Stomach (tissue), 8 donors: ENCODE measurements at regions not wholly inside any gene's neighbourhood (a gene's known extent, or its start where the extent isn't known, plus 50 kb on each side); places are given as distances from the start of the nearest gene placed in this dataset.

Experiments
- DNase-seq, 2 donors: peaks; one replicate each; pipeline versions ENCODE4 v3.0.0 to v3.0.0-alpha.2; 2013 to 2019
- H3K27ac ChIP-seq, 5 donors: fragments of 200-600 bp in 4 of 5; sonication (generic) in 4 of 5; one replicate each; pipeline ENCODE4 v1.5.1; 2013 to 2019; ENCODE audit warnings: mild to moderate bottlenecking in 1 of 5, moderate library complexity in 1 of 5
- H3K27me3 ChIP-seq, 3 donors: fragments of 200-600 bp; sonication (generic); one replicate each; pipeline ENCODE4 v1.5.1; 2017 to 2019; ENCODE audit warnings: mixed run types in 1 of 3
- H3K36me3 ChIP-seq, 4 donors: fragments of 200-600 bp; sonication (generic); 1 replicate in 3 of 4; 2 replicates in 1 of 4; pipeline ENCODE4 v1.5.1; 2016 to 2019
- H3K4me1 ChIP-seq, 4 donors: fragments of 200-600 bp; sonication (generic); one replicate each; pipeline ENCODE4 v1.5.1; 2016 to 2019
- H3K4me3 ChIP-seq, 4 donors: fragments of 200-600 bp; sonication (generic) in 3 of 4; one replicate each; pipeline ENCODE4 v1.5.1; 2016 to 2019; ENCODE audit warnings: mild to moderate bottlenecking in 1 of 4
- H3K9me3 ChIP-seq, 4 donors: fragments of 200-600 bp; sonication (generic); one replicate each; pipeline ENCODE4 v1.5.1; 2016 to 2019
- CTCF ChIP-seq, 7 experiments: fragments of 450-650 bp in 4 of 7; fragments of 200-600 bp in 3 of 7; sonication (generic) in 3 of 7; IDR thresholded peaks; one replicate each; pipeline ENCODE4 v1.5.1; 2016 to 2019; ENCODE audit warnings: antibody characterized with exemption in 7 of 7, control low read depth in 2 of 7, mild to moderate bottlenecking in 1 of 7
- EP300 ChIP-seq: sonication (generic); formaldehyde crosslinking; IDR thresholded peaks from one replicate; pipeline ENCODE4 v1.6.1; 2017; ENCODE audit warnings: antibody characterized with exemption
- POLR2A ChIP-seq, 4 donors: fragments of 450-650 bp; IDR thresholded peaks; one replicate each; pipeline ENCODE4 v1.6.1; 2016; ENCODE audit warnings: antibody characterized with exemption in 4 of 4, control low read depth in 2 of 4, mild to moderate bottlenecking in 1 of 4, moderate library complexity in 1 of 4
- POLR2AphosphoS5 ChIP-seq, 3 donors: sonication (generic); formaldehyde crosslinking; IDR thresholded peaks; one replicate each; pipeline ENCODE4 v1.6.1; 2016; ENCODE audit warnings: antibody characterized with exemption in 3 of 3
- WGBS, 5 donors: extraction: QIAGEN DNeasy Blood & Tissue Kit in 3 of 5; methylation state at CpG; one replicate each; pipeline versions ENCODE4 v1.1.5 to v1.1.7; 2013 to 2018; 5-methylcytosine and 5-hydroxymethylcytosine counted together
- intact Hi-C: fragments of 100-400 bp; cut with DNase I; formaldehyde crosslinking; loops from one replicate; pipeline ENCODE4 v1.15.1; 2023; ENCODE audit warnings: low total_unique reads
- donor health status: healthy with polysubstance abuse.
- donor health status: Bipolar disorder and iron deficiency.
- donor health status: healthy.

- Histone ChIP-seq H3K36me3 (no peaks in the 10 kb centered on the region), H3K4me1 (peaks cover 0 to 18% (median 10%) of the 10 kb centered on the region in 4 donors), H3K27me3 (no peaks in the 10 kb centered on the region), H3K27ac (no peak overlapping the region), H3K4me3 (no peak overlapping the region), H3K9me3 (no peaks in the 10 kb centered on the region)
- intact Hi-C loops: loop anchor here (10.0 kb wide), 1 partner anchor 206 kb away; no protein-coding TSS in a partner anchor
- TF ChIP-seq POLR2AphosphoS5 (IDR thresholded peaks at IDR 0.05): no peak
- 45 to 84% (median 64%) methylated on average over 2 of the region's 2 CpGs for WGBS, 5 donors
- no peak for DNase-seq
Measured at GRCh38 chr3:18770800-18771199, 345.7 kb upstream of the SATB1 start.

GRCh38 chr3:18767756-18768303 is 342.7 kb upstream of the SATB1 start:
- WGBS, 5 donors: 56 to 72% (median 62%) methylated on average over 6 of the region's 6 CpGs
- peak in 1 of 2 donors; percentile 31 for DNase-seq
- H3K27ac ChIP-seq: no peak overlapping the region
- peaks cover 0 to 18% (median 10%) of the 10 kb centered on the region in 4 donors for H3K4me1 ChIP-seq
- intact Hi-C loops: no loop called here
- H3K27me3 ChIP-seq: no peaks in the 10 kb centered on the region
- H3K4me3 ChIP-seq: no peak overlapping the region
- no peaks in the 10 kb centered on the region for H3K9me3 ChIP-seq
- TF ChIP-seq POLR2A (IDR thresholded peaks at IDR 0.05) (no peak), POLR2AphosphoS5 (IDR thresholded peaks at IDR 0.05) (peak in 1 of 3 donors; percentile 4), EP300 (no peak), CTCF (IDR thresholded peaks at IDR 0.05) (no peak)
- no peaks in the 10 kb centered on the region for H3K36me3 ChIP-seq

- TF ChIP-seq CTCF (IDR thresholded peaks at IDR 0.05) (no peak), EP300 (no peak), POLR2AphosphoS5 (IDR thresholded peaks at IDR 0.05) (no peak), POLR2A (IDR thresholded peaks at IDR 0.05) (no peak)
- Histone ChIP-seq H3K4me3 (no peak overlapping the region), H3K9me3 (no peaks in the 10 kb centered on the region), H3K27ac (no peak overlapping the region), H3K36me3 (no peaks in the 10 kb centered on the region), H3K4me1 (peaks cover 0 to 18% (median 10%) of the 10 kb centered on the region in 4 donors), H3K27me3 (no peaks in the 10 kb centered on the region)
- DNase-seq: no peak
- 2 to 38% (median 28%) methylated on average over 2 of the region's 2 CpGs for WGBS, 5 donors
- intact Hi-C loops: no loop called here
Measured at GRCh38 chr3:18766974-18767373, 341.8 kb upstream of the SATB1 start.

- H3K4me3 ChIP-seq: no peak overlapping the region
- no peaks in the 10 kb centered on the region for H3K27me3 ChIP-seq
- no peak for TF ChIP-seq EP300
- no peak for TF ChIP-seq POLR2A (IDR thresholded peaks at IDR 0.05)
- no peak for TF ChIP-seq CTCF (IDR thresholded peaks at IDR 0.05)
- no peak for TF ChIP-seq POLR2AphosphoS5 (IDR thresholded peaks at IDR 0.05)
- 29 to 72% (median 41%) methylated on average over 1 of the region's 1 CpG for WGBS, 5 donors
- H3K4me1 ChIP-seq: peaks cover 0 to 18% (median 10%) of the 10 kb centered on the region in 4 donors
- intact Hi-C loops: no loop called here
- no peak for DNase-seq
- H3K27ac ChIP-seq: no peak overlapping the region
- no peaks in the 10 kb centered on the region for H3K9me3 ChIP-seq
- H3K36me3 ChIP-seq: no peaks in the 10 kb centered on the region
Measured at GRCh38 chr3:18765662-18766061, 340.5 kb upstream of the SATB1 start.

GRCh38 chr3:18765161-18765560 is 340.0 kb upstream of the SATB1 start:
- peaks cover 0 to 18% (median 10%) of the 10 kb centered on the region in 4 donors for H3K4me1 ChIP-seq
- no peaks in the 10 kb centered on the region for H3K36me3 ChIP-seq
- H3K27me3 ChIP-seq: no peaks in the 10 kb centered on the region
- DNase-seq: no peak
- no peaks in the 10 kb centered on the region for H3K9me3 ChIP-seq
- no peak overlapping the region for H3K27ac ChIP-seq
- WGBS, 5 donors: 70 to 83% (median 80%) methylated on average over 5 of the region's 5 CpGs
- no peak overlapping the region for H3K4me3 ChIP-seq
- TF ChIP-seq EP300 (no peak), CTCF (IDR thresholded peaks at IDR 0.05) (no peak), POLR2A (IDR thresholded peaks at IDR 0.05) (no peak), POLR2AphosphoS5 (IDR thresholded peaks at IDR 0.05) (no peak)
- intact Hi-C loops: no loop called here
